GM18867 (cell line): ENCODE measurements at regions not wholly inside any gene's neighbourhood (a gene's known extent, or its start where the extent isn't known, plus 50 kb on each side); places are given as distances from the start of the nearest gene placed in this dataset.
A peak's percentile ranks its signal among the peaks of the same experiment; 100 is the strongest.

Experiments used
- ATAC-seq: cut with Tn5 transposase; IDR thresholded peaks from one replicate; pipeline ENCODE4 v1.9.1; 2021; ENCODE audit warnings: mild to moderate bottlenecking, moderate library complexity; ENCODE audit not compliant: unreplicated experiment

DNA sequence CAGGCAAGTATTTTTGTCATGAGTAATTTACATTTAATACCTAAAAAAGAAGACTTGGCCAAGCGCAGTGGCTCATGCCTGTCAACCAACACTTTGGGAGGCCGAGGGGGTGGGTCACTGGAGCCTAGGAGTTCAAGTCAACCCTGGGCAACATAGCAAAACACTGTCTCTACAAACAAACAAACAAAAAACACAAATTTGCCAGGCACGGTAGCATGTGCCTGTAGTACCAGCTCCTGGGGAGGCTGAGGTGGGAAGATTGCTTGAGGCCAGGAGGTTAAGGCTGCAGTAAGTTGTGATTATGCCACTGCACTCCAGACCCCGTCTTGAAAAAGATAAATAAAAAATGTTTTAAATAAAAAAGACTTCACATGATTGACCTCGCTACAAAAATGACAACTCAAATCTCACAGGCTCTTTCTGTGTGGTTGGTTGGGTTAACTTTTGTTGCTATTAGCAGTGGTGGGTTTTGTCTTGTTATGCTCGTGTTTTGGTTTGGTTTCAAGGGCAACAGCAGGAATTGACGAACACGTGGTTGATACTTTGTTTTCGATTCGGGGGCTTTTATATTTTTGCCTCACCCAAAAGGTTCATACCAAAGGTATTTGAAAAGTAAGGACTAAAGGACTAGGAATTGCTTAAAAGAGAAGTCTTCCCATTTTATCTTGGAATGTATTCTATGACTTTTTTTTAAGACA lies 227.2 kb upstream of the MKLN1 start:
- no peak for ATAC-seq

DNA sequence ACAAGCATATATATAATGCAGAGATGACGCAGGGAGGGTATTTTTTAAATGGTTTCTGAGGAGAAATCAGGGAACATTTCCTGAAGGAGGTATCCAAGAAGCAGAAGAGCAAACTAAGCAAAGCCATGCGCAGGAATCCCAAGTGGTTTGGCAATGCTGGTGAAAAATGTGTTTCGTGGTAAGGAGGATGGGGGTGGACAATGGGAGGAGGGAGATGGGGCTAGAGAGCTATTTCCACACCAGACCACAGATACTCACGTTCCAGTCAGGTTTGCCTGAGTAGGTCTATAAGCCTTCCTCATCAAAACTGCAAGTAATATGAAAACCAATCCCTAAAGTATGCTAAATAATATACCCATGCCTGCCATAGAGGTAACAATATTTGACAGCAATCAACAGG lies 223.7 kb upstream of the MKLN1 start:
- ATAC-seq: no peak

DNA sequence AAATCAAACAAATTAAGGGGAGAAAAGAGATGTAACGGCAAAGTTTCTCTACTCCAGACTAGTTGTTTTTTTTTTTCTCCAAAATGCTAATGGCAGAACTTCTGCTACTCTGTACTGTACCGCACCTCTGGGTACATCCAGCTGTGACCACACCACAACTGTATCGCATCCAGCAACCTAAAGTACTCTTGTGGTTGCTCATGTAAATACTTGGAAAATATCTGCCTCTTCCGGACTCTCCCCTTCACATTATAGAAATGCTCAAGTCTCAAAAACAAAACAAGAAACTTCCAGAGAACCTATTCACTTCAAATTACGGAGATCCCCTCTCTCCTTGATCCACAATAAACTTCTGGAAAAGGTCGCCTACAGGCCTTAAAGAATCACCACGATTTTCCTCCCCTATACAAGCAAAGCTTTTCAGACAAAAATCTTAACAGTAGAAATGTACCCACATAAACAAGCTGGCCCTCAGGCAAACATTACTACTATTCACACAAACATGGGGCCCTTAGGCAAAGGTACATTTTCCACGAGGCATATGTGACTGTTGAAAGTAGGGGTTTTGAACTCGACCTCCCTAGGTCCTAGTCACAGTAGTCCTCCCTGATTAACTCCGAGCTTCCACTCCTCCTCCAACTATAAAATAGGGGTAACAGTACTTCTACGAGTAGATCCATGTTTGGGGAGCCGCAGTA lies 222.9 kb upstream of the MKLN1 start:
- no peak for ATAC-seq

DNA sequence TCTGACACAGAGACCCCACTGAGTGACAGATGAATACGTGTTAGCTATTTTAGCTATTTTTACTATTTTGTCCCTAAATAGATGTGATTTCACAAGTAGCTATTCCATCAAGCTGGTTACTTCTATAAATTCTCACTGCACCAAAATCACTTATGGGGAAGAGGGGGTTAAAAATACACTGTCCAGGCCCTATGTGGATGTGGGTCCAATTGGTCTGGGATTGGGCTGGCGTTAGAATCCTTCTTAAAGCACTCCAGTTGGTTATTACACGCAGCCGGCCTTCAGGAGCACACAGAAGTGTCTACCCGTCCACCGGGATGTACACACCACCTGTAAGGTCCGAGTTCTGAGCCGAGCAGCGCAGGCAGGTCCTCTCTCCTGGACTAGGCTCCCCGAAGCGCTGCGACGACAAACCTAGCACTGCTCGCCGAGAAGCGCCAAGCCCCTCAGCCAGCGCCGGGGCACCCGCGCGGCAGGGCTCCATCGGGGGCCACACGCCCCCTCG lies 222.3 kb upstream of the MKLN1 start:
- ATAC-seq: no peak

DNA sequence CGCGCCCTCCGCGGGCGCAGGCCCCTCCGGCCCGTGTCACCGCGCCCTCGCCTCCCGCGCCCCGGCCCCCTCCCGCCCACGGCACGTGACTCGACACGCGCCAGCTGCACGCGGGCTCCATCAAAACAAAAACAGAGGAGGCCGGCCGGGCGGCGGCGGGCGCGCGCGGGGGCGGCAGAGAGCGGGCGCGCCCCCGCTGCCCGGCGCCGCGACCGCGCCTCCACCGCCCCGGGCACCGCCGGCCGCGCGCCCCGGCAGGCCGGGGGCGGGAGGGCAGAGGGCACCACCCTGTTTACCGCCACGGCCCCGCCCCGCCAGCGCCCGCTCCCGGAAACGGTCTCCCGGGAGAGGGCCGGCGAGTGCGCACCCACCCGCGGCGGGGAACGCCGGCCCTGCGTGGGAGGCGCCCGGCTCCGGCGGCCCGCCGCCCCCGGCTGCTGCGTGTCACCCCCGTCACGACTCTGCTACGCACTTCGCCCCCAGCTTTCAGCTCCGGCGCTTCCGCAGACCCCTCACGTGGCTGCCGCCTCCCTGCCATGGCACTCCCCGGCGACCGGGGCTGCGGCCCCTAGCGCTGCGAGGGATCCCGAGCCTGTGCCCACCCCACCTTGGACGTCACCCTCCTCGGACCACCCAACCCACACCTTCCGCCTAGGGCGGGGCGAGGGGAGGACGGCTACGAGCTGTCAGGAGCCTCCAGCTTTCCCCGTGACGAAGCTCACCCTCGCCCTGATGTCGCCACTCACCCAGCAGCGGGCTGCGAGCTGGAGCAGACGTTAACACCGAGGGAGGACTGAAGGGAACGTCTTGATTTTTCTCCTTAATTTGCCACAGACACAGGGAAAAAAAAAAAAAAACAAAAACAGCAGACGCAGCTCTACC lies 221.6 kb upstream of the MKLN1 start:
- ATAC-seq: peak; percentile 46

DNA sequence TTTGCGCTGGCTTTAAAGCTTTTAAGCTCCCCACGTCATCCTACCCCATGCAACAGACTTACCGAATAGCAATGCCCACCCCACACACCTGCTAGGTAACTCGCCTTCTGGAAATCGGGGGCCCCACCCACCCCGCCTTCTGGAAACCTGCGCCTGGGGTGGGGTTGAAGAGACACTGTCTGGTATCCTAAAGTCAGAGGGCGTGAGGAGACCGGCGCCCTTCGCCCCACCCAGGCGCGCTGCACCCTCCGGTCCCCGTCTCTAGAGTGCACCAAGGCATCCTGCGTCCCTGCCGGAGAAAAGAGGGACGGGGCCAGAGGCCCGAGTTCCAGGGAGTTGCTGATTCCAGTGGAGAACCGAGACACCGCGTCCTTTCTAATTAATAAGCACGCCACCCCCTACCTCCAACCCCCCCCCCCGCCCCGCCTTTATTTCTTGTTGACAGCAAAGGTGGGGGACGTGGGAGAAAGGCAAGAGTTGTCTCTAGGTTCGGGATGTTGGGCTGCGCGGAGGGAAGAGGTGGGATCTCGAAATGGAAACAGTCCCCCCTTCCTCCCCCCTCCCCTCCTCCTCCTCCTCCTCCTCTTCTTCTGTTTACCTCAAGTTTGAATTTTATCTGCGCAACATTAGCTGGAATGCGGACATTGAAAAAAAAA lies 220.9 kb upstream of the MKLN1 start:
- ATAC-seq: no peak

DNA sequence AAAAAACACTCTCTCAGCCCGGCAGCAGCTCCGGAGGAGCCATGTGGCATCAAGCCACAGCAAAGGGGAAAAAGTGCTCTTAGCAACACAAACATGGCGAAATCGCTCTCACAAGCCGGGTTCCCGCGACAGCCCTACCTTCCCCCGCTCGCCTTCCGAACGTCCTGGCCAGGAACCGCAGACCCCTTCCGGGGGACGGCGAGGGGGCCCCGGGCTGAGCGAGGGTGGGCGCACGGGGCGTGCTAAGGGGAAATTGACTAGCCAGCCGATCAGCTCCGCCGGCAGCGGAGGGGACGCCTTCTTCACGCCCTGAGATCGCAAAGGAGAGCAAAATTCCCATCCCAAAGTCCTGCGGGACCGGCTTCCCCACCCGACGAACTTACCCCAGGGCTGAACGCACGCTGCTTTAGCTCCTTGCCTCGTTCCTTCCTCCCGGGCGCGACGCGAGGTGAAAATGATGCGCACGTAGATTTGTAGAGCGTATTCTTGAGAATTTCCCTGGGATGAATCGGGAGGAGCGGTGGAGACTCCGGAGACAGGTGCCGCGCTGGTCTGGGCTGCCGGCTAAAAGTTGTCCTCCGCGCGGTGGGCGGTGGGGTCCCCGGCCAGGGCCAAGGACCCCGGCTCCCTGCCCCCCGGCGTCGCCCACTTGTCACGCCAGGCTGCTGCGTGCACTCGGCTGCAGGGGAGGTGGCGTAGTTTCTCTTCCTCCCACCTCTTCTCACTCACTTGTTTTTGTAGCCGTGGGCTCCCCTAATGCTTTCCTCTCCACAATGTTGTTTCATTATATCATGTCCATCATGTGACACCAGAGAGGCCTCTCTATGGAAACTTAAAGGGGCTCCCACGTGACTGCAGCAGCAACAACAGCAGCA lies 220.1 kb upstream of the MKLN1 start:
- ATAC-seq: peak; percentile 47

DNA sequence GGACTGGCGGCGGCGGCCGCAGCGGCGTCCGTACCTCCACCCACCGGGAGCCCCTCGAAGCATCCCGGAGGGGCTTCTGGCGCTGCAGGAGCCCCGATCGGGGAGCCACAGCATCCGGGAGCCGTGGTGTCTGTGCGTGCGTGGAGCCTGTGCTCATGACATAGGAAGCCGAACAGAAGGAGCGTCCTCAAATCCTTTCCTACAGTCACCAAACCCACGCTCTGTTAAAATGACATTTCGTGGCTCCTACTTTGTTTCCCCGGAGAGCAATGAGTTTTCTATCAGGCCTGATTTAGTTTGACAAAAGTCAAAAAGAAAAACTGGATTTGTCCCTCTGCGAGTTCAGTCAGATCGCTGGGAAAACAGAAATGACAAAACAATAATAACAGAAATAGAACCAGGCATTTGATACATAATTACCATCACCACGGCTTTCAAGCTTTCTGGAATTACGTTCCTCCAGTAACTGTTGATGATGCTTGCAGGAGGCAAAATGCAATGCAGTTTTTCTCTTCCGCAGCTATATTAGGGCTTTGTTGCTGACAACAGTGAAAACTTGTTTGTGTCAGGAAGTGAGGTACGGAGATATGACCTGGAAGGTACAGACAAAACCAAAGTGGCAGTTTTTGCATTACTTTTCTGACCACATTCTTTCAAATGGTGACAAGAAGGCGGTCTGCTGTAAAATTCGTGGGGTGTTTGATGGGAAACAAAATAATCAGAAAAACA lies 219.3 kb upstream of the MKLN1 start:
- ATAC-seq: no peak

DNA sequence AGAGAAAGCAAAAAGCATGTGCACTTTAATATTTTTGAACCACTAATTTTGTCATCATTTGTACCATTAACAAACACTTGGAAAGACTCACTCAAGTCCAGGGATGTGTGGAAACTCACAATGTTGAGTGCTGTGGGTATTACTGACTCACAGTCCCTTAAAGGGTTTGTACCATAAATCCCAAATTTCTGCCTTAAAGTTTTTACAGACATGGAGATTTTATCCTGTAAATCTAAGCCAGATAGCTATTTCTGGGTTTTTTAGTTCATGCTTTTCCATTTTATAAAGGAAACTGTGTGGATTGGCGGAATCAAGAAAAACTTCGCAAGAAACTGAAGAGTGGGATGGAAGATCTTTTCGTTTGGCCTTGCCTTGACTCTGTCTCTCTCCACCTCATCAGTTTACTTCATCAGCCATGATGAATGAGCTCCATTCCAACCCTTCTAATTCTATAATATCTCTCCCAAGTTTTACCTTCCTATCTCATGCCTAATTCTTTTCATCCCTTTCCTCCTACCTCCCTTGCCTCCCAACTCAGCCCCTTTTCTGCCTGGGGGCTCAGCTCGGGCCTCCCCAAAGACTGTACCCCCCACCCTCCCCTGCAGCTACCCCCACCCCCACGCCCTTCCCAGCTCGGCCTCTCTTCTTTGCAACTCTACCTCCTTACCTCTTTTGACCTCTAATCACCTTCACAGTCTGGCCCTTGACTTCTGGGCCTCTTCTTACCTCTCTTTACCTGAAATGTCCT lies 218.5 kb upstream of the MKLN1 start:
- ATAC-seq: no peak

DNA sequence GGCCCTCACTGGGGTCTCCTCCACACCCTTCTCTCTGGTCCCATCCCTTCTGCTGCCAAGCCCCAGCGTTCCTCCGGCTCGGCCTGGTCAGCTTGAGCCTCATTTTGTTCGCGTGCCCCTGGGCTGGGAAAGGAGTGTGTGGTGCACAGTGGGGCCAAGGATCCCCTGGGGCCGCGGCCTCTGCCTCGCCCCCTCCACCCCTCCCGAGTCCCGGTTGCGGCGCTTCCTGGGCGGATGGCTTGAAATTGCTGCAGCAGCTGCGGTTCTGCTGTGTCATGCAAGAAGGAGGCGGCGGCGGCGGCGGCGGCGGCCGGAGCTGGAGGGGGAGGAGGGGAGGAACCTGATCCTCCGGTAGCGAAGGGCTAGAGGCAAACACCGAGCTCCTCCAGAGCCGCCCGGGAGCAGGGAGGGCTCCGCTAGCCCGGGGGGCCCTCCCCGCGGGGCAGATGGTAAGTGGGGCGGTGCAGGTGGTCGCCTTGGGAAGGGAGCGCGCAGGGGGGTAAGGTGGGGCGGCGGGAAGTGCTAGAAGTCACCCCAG lies 217.8 kb upstream of the MKLN1 start:
- ATAC-seq: peak; percentile 12

DNA sequence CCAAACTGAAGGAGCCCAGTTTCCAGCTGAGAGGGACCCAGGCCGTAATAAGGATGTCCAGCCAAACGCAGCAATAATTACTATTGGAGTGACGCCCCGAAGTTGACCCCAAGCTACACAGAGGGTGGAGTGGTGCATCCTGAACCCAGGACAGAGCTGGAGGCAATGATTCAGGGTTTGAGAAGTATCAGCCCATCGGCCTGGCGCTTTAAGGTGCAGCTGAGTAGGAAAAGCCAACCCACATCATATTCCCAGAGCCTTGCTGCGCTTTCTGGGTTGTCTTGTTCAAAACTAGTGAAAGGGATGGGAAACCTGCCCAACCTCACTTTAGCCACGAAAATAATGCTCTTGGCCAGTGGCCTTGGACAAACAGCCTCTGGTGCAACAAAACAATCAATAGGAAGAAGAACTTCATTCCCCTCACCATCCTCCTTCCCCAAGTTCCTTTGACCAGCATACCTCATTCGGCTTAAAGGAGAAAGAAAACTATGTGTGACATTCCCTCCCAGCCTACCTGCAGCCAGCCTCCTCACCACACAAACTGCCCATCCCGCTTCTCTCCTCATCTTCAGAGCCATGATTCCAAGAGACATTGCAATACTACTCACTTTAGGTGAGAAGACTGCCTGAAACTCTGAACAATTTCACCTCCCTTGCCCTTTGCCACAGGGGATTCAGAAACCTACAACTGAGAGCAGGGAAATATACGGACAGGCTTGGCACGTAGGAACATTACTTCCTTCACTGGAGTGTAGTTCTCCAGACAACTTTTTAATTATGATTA lies 217.2 kb upstream of the MKLN1 start:
- ATAC-seq: no peak

DNA sequence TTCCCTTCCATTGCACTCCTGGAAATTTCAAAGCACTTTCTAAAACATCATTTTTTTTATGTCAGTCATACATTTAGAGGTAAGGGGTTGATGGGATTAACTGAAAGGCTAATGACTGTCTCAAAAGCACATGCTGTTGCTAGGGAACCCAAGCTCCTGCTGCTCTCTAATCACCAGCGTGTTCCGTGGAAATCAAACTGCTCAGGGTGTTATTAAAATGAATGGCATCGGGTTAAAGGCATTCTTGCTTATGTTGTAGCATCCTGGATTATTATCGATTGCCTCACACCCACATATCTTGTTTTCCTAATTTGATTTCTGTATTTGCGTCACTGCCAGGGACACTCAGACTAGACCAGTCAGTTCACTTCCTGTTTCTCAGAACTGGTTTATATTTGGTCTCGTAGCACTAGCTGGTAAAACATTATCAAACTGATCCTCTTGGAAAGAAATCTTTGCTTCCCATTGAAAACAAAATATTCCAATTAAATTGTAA lies 216.5 kb upstream of the MKLN1 start:
- no peak for ATAC-seq

DNA sequence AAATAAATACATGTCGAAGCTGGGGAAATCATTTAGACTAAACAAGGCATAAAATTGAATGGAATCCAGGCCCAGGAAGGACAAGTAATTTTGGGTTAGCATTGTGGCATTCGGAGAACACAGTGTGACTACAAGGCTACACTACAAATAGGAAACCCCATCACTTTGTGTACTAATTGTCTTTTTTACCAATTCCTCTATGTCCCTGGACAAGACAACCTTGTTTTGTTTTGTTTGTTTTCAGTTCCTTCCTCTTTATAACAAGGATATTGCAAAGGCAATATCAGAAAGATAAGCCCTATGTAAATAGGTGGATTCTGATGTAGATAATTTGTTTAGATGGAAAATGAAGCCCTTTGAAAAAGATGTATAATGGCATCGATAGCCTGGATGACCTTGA lies 215.9 kb upstream of the MKLN1 start:
- no peak for ATAC-seq

DNA sequence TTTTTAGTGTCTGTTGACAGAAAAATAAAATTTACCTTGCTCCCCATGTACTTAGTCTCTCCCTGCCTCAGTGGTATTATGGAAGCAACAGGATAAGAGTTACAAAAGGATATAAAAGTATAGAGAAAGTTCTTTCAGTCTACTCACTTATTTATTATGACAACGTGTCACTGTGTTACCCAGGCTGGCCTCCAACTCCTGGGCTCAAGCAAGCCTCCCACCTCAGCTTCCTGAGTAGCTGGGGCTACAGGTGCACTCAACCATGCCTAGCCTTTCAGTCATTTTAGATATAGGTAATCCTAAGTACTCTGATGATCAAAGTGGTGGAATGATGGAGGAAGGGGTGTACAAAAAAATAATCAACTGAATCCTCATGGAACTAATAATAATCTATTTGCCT lies 215.2 kb upstream of the MKLN1 start:
- no peak for ATAC-seq

DNA sequence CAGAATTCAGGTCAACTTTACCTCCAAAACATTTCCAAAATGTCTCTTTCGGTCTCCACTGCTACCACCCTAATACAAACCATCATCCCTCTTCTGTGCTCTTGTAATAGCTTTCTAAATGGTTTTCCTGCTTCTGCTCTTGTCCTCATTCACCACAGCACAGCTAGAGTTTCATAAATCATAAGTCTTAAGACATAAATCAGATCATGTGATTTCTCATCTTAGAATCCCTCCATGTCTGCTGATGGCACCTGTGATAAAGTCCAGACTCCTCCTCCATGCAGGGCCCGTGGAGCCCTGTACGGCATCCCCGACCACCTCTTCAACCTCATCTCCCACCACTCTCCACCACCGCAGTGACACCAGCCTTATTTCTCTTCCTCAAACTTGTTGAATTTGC lies 212.3 kb upstream of the MKLN1 start:
- ATAC-seq: no peak

DNA sequence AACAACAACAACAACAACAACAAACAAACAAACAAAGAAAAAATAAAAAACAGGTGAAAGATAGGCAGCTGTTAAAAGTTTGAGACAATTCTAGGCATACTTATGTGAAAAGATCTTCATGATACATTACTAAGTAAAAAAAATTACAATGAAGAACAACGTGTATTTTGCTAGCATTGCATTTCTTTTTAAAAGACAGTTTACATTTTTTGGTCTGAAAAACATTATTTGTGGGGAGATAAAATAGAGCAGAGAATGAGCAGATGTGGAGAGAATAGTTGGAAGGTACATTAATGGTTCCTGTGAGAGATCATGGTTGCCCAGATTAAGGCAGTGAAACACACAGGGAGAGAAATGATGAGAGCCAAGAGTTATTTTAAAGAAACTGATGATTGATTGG lies 210.2 kb upstream of the MKLN1 start:
- ATAC-seq: no peak

DNA sequence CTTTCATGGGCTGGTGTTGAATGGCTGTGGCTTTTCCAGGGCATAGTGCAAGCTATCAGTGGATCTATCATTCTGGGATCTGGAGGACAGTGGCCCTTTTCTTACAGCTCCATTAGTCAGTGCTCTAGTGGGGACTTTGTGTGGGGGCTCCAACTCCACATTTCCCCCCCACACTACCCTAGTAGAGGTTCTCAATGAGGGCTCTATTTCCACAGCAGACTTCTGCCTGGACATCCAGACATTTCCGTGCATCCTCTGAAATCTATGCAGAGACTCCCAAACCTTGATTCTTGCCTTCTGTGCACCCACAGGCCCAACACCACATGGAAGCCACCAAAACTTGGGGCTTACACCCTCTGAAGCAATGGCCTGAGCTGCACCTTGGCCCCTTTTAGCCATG lies 208.3 kb upstream of the MKLN1 start:
- no peak for ATAC-seq

DNA sequence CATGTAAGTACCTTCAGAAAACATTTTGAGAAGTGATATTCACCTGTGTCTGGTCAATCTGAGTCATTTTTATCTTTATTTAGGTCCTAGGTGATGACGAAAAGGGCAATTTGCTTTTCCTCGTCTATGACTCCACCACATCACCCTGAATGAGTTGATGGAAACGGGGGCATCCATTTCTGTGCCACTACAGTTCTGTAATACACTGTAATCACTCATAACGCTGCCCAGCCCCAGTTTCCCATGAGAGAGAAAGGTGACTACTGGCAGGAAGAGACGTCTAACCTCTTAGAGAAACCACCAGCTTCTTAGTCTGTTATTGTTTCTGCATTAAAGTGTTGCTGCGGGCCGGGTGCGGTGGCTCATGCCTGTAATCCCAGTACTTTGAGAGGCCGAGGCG lies 205.3 kb upstream of the MKLN1 start:
- no peak for ATAC-seq
